Neural cell (in vitro differentiated cells): ENCODE measurements at regions not wholly inside any gene's neighbourhood (a gene's known extent, or its start where the extent isn't known, plus 50 kb on each side); places are given as distances from the start of the nearest gene placed in this dataset.

Experiments
- H2AFZ ChIP-seq: fragments of 200-600, 300-800 bp; sonication (generic), shearing (Covaris generic); 2 replicates; pipeline ENCODE4 v1.6.0; 2014; ENCODE audit warnings: low read depth, mild to moderate bottlenecking, antibody characterized with exemption, low read length, moderate library complexity
- H3F3A ChIP-seq: fragments of 200-600 bp; shearing (Covaris generic); 2 replicates; pipeline ENCODE4 v1.6.1; 2016; ENCODE audit warnings: mild to moderate bottlenecking, moderate library complexity, mixed read lengths, antibody characterized with exemption, low read length; ENCODE audit not compliant: insufficient read depth, poor library complexity, severe bottlenecking
- H3K27ac ChIP-seq: fragments of 200-600, 300-800 bp; sonication (generic), shearing (Covaris generic); 2 replicates; pipeline ENCODE4 v1.5.1; 2014; ENCODE audit warnings: mild to moderate bottlenecking, low read length, moderate library complexity
- H3K27me3 ChIP-seq: fragments of 300-800, 200-600 bp; sonication (generic), shearing (Covaris generic); 2 replicates; pipeline ENCODE4 v1.6.0; 2014; ENCODE audit warnings: mild to moderate bottlenecking, low read depth, low read length, moderate library complexity; ENCODE audit not compliant: insufficient read depth
- H3K36me3 ChIP-seq: fragments of 300-800, 200-600 bp; sonication (generic), shearing (Covaris generic); 2 replicates; pipeline ENCODE4 v1.5.1; 2014; ENCODE audit warnings: mild to moderate bottlenecking, antibody characterized with exemption, low read length, moderate library complexity; ENCODE audit not compliant: insufficient read depth
- H3K4me2 ChIP-seq: fragments of 300-800, 200-600 bp; sonication (generic), shearing (Covaris generic); 2 replicates; pipeline ENCODE4 v1.6.0; 2014; ENCODE audit warnings: mild to moderate bottlenecking, low read length
- H3K4me3 ChIP-seq: fragments of 300-800, 200-600 bp; sonication (generic), shearing (Covaris generic); 2 replicates; pipeline ENCODE4 v1.5.1; 2014; ENCODE audit warnings: mild to moderate bottlenecking, low read length, moderate library complexity
- H3K79me2 ChIP-seq: fragments of 200-600 bp; shearing (Covaris generic); replicated peaks from 2 replicates; pipeline ENCODE4 v1.6.0; 2014; ENCODE audit warnings: mild to moderate bottlenecking, low read length, moderate library complexity; ENCODE audit not compliant: insufficient read depth
- H3K9ac ChIP-seq: fragments of 300-800, 200-600 bp; sonication (generic), shearing (Covaris generic); 2 replicates; pipeline ENCODE4 v1.6.1; 2016; ENCODE audit warnings: mild to moderate bottlenecking, low read length, mixed read lengths
- H3K9me2 ChIP-seq: fragments of 200-600 bp; shearing (Covaris generic); 2 replicates; pipeline ENCODE4 v1.6.1; 2016; ENCODE audit warnings: mild to moderate bottlenecking, low read length, mixed read lengths; ENCODE audit not compliant: insufficient read depth
- H3K9me3 ChIP-seq: fragments of 200-600, 300-800 bp; sonication (generic), shearing (Covaris generic); 2 replicates; pipeline ENCODE4 v1.6.1; 2016; ENCODE audit warnings: mild to moderate bottlenecking, mixed run types, low read length, moderate library complexity, mixed read lengths
- H4K20me1 ChIP-seq: fragments of 200-600 bp; shearing (Covaris generic); 2 replicates; pipeline ENCODE4 v1.6.1; 2016; ENCODE audit warnings: mild to moderate bottlenecking, mixed run types; ENCODE audit not compliant: insufficient read depth
- CTCF ChIP-seq: fragments of 450-650 bp; IDR thresholded peaks from 2 replicates; pipeline ENCODE4 v1.5.1; 2014; ENCODE audit warnings: antibody characterized with exemption, mild to moderate bottlenecking, moderate library complexity; ENCODE audit not compliant: poor library complexity, severe bottlenecking
- EP300 ChIP-seq: fragments of 450-650 bp; conservative IDR thresholded peaks from 2 replicates; pipeline ENCODE4 v1.6.1; 2014; ENCODE audit warnings: antibody characterized with exemption, mild to moderate bottlenecking, moderate library complexity; ENCODE audit not compliant: poor library complexity, severe bottlenecking
- EZH2 ChIP-seq: fragments of 200-600, 300-800 bp; shearing (Covaris generic), sonication (generic); IDR thresholded peaks from 2 replicates; pipeline ENCODE4 v1.6.1; 2014; ENCODE audit warnings: antibody characterized with exemption, low read length, borderline replicate concordance, mild to moderate bottlenecking; ENCODE audit not compliant: insufficient read depth, poor library complexity, severe bottlenecking
- MXI1 ChIP-seq: fragments of 450-650 bp; conservative IDR thresholded peaks from 2 replicates; pipeline ENCODE4 v1.6.1; 2014; ENCODE audit warnings: antibody characterized with exemption, mild to moderate bottlenecking; ENCODE audit not compliant: poor library complexity, severe bottlenecking
- POLR2AphosphoS5 ChIP-seq: IDR thresholded peaks from 2 replicates; pipeline ENCODE4 v1.6.1; 2012
- RAD21 ChIP-seq: fragments of 450-650 bp; conservative IDR thresholded peaks from 2 replicates; pipeline ENCODE4 v1.6.1; 2014; ENCODE audit warnings: antibody characterized with exemption, mild to moderate bottlenecking, moderate library complexity
- REST ChIP-seq: IDR thresholded peaks from 2 replicates; pipeline ENCODE4 v1.6.1; 2012; ENCODE audit warnings: borderline replicate concordance
- SMC3 ChIP-seq: fragments of 450-650 bp; conservative IDR thresholded peaks from 2 replicates; pipeline ENCODE4 v1.6.1; 2014; ENCODE audit warnings: antibody characterized with exemption, mild to moderate bottlenecking, moderate library complexity; ENCODE audit not compliant: poor library complexity
- TAF1 ChIP-seq: IDR thresholded peaks from 2 replicates; pipeline ENCODE4 v1.6.1; 2012; ENCODE audit warnings: low read depth

- no peak overlapping the region for H3K9ac ChIP-seq
- H4K20me1 ChIP-seq: no peaks in the 10 kb centered on the region
- H3K9me3 ChIP-seq: no peaks in the 10 kb centered on the region
- H3K27ac ChIP-seq: no peak overlapping the region
- H3K27me3 ChIP-seq: no peaks in the 10 kb centered on the region
- TF ChIP-seq SMC3: no peak
- no peak for TF ChIP-seq EZH2
- TF ChIP-seq REST: no peak
- TF ChIP-seq RAD21: no peak
- TF ChIP-seq CTCF: no peak
- TF ChIP-seq TAF1: no peak
- no peak for TF ChIP-seq EP300
- no peak for TF ChIP-seq MXI1
- TF ChIP-seq POLR2AphosphoS5: no peak
- H3K36me3 ChIP-seq: no peaks in the 10 kb centered on the region
- no peaks in the 10 kb centered on the region for H3F3A ChIP-seq
- H3K9me2 ChIP-seq: no peaks in the 10 kb centered on the region
- H3K79me2 ChIP-seq: no peaks in the 10 kb centered on the region
- no peak overlapping the region for H3K4me3 ChIP-seq
- H3K4me2 ChIP-seq: no peak overlapping the region
- no peak overlapping the region for H2AFZ ChIP-seq
Observed at GRCh38 chr4:127036296-127036695, 596.5 kb upstream of the INTU start.

GRCh38 chr4:127045861-127046260 lies 586.9 kb upstream of the INTU start:
- Histone ChIP-seq H3K9me2 (no peaks in the 10 kb centered on the region), H3K79me2 (no peaks in the 10 kb centered on the region), H3F3A (no peaks in the 10 kb centered on the region), H2AFZ (no peak overlapping the region), H3K27me3 (no peaks in the 10 kb centered on the region), H3K27ac (no peak overlapping the region), H4K20me1 (no peaks in the 10 kb centered on the region), H3K9ac (no peak overlapping the region), H3K9me3 (no peaks in the 10 kb centered on the region), H3K36me3 (no peaks in the 10 kb centered on the region), H3K4me3 (no peak overlapping the region), H3K4me2 (no peak overlapping the region)
- TF ChIP-seq RAD21: no peak
- TF ChIP-seq POLR2AphosphoS5: no peak
- no peak for TF ChIP-seq EP300
- no peak for TF ChIP-seq MXI1
- TF ChIP-seq TAF1: no peak
- TF ChIP-seq REST: no peak
- no peak for TF ChIP-seq EZH2
- no peak for TF ChIP-seq SMC3
- no peak for TF ChIP-seq CTCF
